ENCODE measurements at regions not wholly inside any gene's neighbourhood (a gene's known extent, or its start where the extent isn't known, plus 50 kb on each side); places are given as distances from the start of the nearest gene placed in this dataset.
"Not testable (repeated sequence)": the region's sequence is repeated elsewhere in the genome, so short reads cannot be mapped to it uniquely, and the experiment has no call there.

DNA sequence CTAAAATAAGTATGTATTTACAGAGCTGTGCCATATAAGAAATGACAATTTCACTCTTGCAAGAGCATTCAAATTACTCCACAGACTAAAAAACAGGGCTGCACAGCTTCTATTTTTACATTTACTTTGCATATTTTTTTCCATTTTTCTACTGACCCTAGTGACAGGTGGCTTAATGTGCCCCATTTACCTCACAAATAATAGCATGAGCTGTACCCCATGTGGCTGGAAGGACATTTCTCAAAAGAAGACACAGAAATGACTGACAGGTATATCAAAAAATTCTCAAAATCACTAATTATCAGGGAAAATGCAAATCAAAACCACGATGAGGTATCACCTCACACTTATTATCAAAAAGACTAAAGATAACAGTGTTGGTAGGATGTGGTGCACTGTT, 1128.6 kb downstream of the SLC16A7 start:
- no peak for TF ChIP-seq EZH2phosphoT487 (IDR thresholded peaks at IDR 0.05; ENCODE audit: insufficient read depth, low read depth)
- TF ChIP-seq EZH2 (IDR thresholded peaks at IDR 0.05; ENCODE audit: insufficient read depth, poor library complexity, severe bottlenecking) = no peak
- Histone ChIP-seq H3K9me2 (ENCODE audit: insufficient read depth) (no peaks in the 10 kb centered on the region), H3K27me3 (replicated peaks; ENCODE audit: insufficient read depth) (no peaks in the 10 kb centered on the region), H4K20me1 (ENCODE audit: insufficient read depth) (no peaks in the 10 kb centered on the region), H3K4me3 (no peak overlapping the region), H3K4me1 (ENCODE audit: insufficient read depth) (no peaks in the 10 kb centered on the region), H3K27ac (no peak overlapping the region), H3K79me2 (ENCODE audit: insufficient read depth) (no peaks in the 10 kb centered on the region), H3K9ac (no peak overlapping the region), H3K36me3 (ENCODE audit: low read depth) (no peaks in the 10 kb centered on the region), H3K9me3 (ENCODE audit: low read depth) (no peaks in the 10 kb centered on the region), H2AFZ (no peak overlapping the region), H3K4me2 (ENCODE audit: unreplicated experiment) (no peak overlapping the region), H3F3A (ENCODE audit: insufficient read depth) (no peaks in the 10 kb centered on the region)
- WGBS, 2 experiments (ENCODE audit: low coverage in 1 of 2, low lambda C conversion rate in 2 of 2, missing lambda C conversion rate in 2 of 2) = 0 to 5% methylated on average over 1 of the region's 1 CpG
- in situ Hi-C loops (cut with MboI) = no loop called here
- DNase-seq = no peak

DNA sequence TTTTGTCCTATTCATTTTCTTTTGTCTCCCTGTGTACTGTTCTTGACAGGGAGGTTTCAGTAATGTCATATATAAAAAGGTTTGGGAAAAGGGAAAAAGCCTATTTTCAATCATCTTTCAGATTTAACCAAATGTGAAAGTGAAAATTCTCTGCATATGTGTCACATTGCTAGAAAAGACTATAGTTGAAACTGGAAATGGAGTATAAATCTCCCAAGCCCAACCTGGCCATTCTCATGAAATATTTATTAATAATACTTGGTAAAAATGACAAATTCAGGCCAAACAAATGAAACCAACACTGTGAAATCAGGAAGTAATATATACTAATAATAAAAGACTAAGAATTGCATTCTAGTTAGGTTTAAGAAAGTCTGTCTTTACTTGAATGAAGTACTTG, 1129.2 kb downstream of the SLC16A7 start:
- TF ChIP-seq EZH2phosphoT487 (IDR thresholded peaks at IDR 0.05; ENCODE audit: insufficient read depth, low read depth) (no peak), EZH2 (IDR thresholded peaks at IDR 0.05; ENCODE audit: insufficient read depth, poor library complexity, severe bottlenecking) (no peak)
- no peak overlapping the region for H3K9ac ChIP-seq
- no peaks in the 10 kb centered on the region for H3K9me3 ChIP-seq (ENCODE audit: low read depth)
- no peaks in the 10 kb centered on the region for H3K79me2 ChIP-seq (ENCODE audit: insufficient read depth)
- H3K4me2 ChIP-seq (ENCODE audit: unreplicated experiment) = no peak overlapping the region
- H3K27ac ChIP-seq = no peak overlapping the region
- in situ Hi-C loops (cut with MboI) = no loop called here
- H3F3A ChIP-seq (ENCODE audit: insufficient read depth) = no peaks in the 10 kb centered on the region
- no peaks in the 10 kb centered on the region for H3K4me1 ChIP-seq (ENCODE audit: insufficient read depth)
- H4K20me1 ChIP-seq (ENCODE audit: insufficient read depth) = no peaks in the 10 kb centered on the region
- no peak overlapping the region for H2AFZ ChIP-seq
- no peaks in the 10 kb centered on the region for H3K27me3 ChIP-seq (replicated peaks; ENCODE audit: insufficient read depth)
- no peaks in the 10 kb centered on the region for H3K36me3 ChIP-seq (ENCODE audit: low read depth)
- no peak for DNase-seq
- H3K9me2 ChIP-seq (ENCODE audit: insufficient read depth) = no peaks in the 10 kb centered on the region
- H3K4me3 ChIP-seq = no peak overlapping the region

DNA sequence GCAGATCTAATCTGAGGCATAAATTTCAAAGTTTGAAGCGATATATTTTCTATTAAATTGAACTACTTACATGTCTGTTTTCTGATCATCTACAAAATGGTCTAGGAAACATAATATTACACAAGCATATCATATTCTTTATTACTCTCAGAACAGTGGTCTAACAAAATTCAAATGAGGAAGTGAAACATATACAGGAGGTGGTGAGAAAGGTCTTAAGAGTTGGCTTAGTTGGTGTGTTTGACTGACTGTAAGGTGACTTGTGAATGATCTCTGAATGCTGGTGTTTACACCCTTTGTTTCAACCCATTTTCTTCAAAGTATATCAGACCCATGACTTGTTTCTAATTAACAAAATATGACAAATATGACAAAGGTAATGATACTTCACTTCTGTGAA, 1156.8 kb downstream of the SLC16A7 start:
- no peaks in the 10 kb centered on the region for H3K36me3 ChIP-seq (ENCODE audit: low read depth)
- no peak overlapping the region for H3K4me3 ChIP-seq
- H2AFZ ChIP-seq = no peak overlapping the region
- no peak overlapping the region for H3K9ac ChIP-seq
- H3K4me2 ChIP-seq (ENCODE audit: unreplicated experiment) = no peak overlapping the region
- H3F3A ChIP-seq (ENCODE audit: insufficient read depth) = no peaks in the 10 kb centered on the region
- H3K27me3 ChIP-seq (replicated peaks; ENCODE audit: insufficient read depth) = no peaks in the 10 kb centered on the region
- no peak for DNase-seq
- no peaks in the 10 kb centered on the region for H3K4me1 ChIP-seq (ENCODE audit: insufficient read depth)
- TF ChIP-seq EZH2phosphoT487 (IDR thresholded peaks at IDR 0.05; ENCODE audit: insufficient read depth, low read depth) (no peak), EZH2 (IDR thresholded peaks at IDR 0.05; ENCODE audit: insufficient read depth, poor library complexity, severe bottlenecking) (no peak)
- no peaks in the 10 kb centered on the region for H4K20me1 ChIP-seq (ENCODE audit: insufficient read depth)
- no peaks in the 10 kb centered on the region for H3K9me2 ChIP-seq (ENCODE audit: insufficient read depth)
- no peak overlapping the region for H3K27ac ChIP-seq
- H3K9me3 ChIP-seq (ENCODE audit: low read depth) = no peaks in the 10 kb centered on the region
- in situ Hi-C loops (cut with MboI) = no loop called here
- no peaks in the 10 kb centered on the region for H3K79me2 ChIP-seq (ENCODE audit: insufficient read depth)
- 52 to 53% methylated on average over 1 of the region's 1 CpG for WGBS, 2 experiments (ENCODE audit: low coverage in 1 of 2, low lambda C conversion rate in 2 of 2, missing lambda C conversion rate in 2 of 2)

- in situ Hi-C loops (cut with MboI) = no loop called here
- Histone ChIP-seq H3K4me2 (ENCODE audit: unreplicated experiment) (no peak overlapping the region), H3K9ac (no peak overlapping the region), H3K9me2 (ENCODE audit: insufficient read depth) (no peaks in the 10 kb centered on the region), H3F3A (ENCODE audit: insufficient read depth) (no peaks in the 10 kb centered on the region), H4K20me1 (ENCODE audit: insufficient read depth) (no peaks in the 10 kb centered on the region), H3K27ac (no peak overlapping the region), H3K4me1 (ENCODE audit: insufficient read depth) (no peaks in the 10 kb centered on the region), H3K27me3 (replicated peaks; ENCODE audit: insufficient read depth) (no peaks in the 10 kb centered on the region), H3K36me3 (ENCODE audit: low read depth) (no peaks in the 10 kb centered on the region), H3K4me3 (no peak overlapping the region), H3K79me2 (ENCODE audit: insufficient read depth) (no peaks in the 10 kb centered on the region), H3K9me3 (ENCODE audit: low read depth) (peaks cover 3% of the 10 kb centered on the region), H2AFZ (no peak overlapping the region)
- WGBS, 2 experiments (ENCODE audit: low coverage in 1 of 2, low lambda C conversion rate in 2 of 2, missing lambda C conversion rate in 2 of 2) = 0 to 7% methylated on average over 1 of the region's 1 CpG
- no peak for DNase-seq
- TF ChIP-seq EZH2phosphoT487 (IDR thresholded peaks at IDR 0.05; ENCODE audit: insufficient read depth, low read depth) (no peak), EZH2 (IDR thresholded peaks at IDR 0.05; ENCODE audit: insufficient read depth, poor library complexity, severe bottlenecking) (no peak)
Observed at GRCh38 chr12:60758224-60758623, 1162.4 kb downstream of the SLC16A7 start.

DNA sequence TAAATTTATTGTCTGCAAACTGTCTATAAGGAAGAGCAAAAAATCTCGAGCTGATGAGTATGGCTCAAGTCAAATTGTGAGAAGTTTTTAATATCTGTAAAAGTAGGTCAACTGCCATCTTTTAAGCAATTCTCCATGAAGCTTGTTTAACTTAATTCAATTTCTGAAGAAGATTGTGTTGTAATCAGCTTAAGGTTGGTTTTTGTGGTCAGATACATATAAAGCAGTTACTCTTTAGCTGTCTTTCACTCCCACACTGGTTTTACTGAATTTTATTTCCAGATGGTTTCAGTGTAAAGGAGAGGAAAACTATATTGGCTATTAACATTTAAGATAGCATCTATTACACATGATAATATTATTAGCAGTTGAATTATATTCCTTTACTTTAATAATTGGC, 1165.1 kb downstream of the SLC16A7 start:
- H3K27ac ChIP-seq = no peak overlapping the region
- H3K9me3 ChIP-seq (ENCODE audit: low read depth) = peaks cover 3% of the 10 kb centered on the region
- H3K4me1 ChIP-seq (ENCODE audit: insufficient read depth) = no peaks in the 10 kb centered on the region
- no peak overlapping the region for H3K9ac ChIP-seq
- no peak overlapping the region for H3K4me3 ChIP-seq
- TF ChIP-seq EZH2 (IDR thresholded peaks at IDR 0.05; ENCODE audit: insufficient read depth, poor library complexity, severe bottlenecking) (no peak), EZH2phosphoT487 (IDR thresholded peaks at IDR 0.05; ENCODE audit: insufficient read depth, low read depth) (no peak)
- no peak for DNase-seq
- no peaks in the 10 kb centered on the region for H4K20me1 ChIP-seq (ENCODE audit: insufficient read depth)
- H3K36me3 ChIP-seq (ENCODE audit: low read depth) = no peaks in the 10 kb centered on the region
- in situ Hi-C loops (cut with MboI) = no loop called here
- H3K9me2 ChIP-seq (ENCODE audit: insufficient read depth) = no peaks in the 10 kb centered on the region
- 3 to 9% methylated on average over 1 of the region's 1 CpG for WGBS, 2 experiments (ENCODE audit: low coverage in 1 of 2, low lambda C conversion rate in 2 of 2, missing lambda C conversion rate in 2 of 2)
- H2AFZ ChIP-seq = no peak overlapping the region
- H3K27me3 ChIP-seq (replicated peaks; ENCODE audit: insufficient read depth) = no peaks in the 10 kb centered on the region
- no peak overlapping the region for H3K4me2 ChIP-seq (ENCODE audit: unreplicated experiment)
- no peaks in the 10 kb centered on the region for H3K79me2 ChIP-seq (ENCODE audit: insufficient read depth)
- H3F3A ChIP-seq (ENCODE audit: insufficient read depth) = no peaks in the 10 kb centered on the region

DNA sequence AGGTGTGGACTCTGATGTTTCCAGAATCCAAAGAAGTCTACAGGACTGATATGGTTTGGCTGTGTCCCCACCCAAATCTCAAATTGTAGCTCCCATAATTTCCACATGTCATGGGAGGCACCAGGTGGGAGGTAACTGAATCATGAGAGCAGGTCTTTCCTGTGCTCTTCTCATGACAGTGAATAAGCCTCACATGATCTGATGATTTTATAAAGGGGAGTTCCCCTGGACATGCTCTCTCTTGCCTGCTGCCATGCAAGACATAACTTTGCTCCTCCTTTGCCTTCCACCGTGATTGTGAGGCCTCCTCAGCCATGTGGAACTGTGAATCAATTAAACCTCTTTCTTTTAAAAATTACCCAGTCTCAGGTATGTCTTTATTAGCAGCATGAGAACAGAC, 1205.3 kb downstream of the SLC16A7 start:
- H3K36me3 ChIP-seq (ENCODE audit: low read depth); H4K20me1 ChIP-seq (ENCODE audit: insufficient read depth); H3K9ac ChIP-seq; H3K4me1 ChIP-seq (ENCODE audit: insufficient read depth); H3K4me3 ChIP-seq; H3K9me2 ChIP-seq (ENCODE audit: insufficient read depth); H3F3A ChIP-seq (ENCODE audit: insufficient read depth); DNase-seq; H3K4me2 ChIP-seq (ENCODE audit: unreplicated experiment); H2AFZ ChIP-seq; H3K9me3 ChIP-seq (ENCODE audit: low read depth); H3K27ac ChIP-seq; in situ Hi-C loops (cut with MboI); H3K79me2 ChIP-seq (ENCODE audit: insufficient read depth); H3K27me3 ChIP-seq (replicated peaks; ENCODE audit: insufficient read depth): not testable (repeated sequence)
- 0% methylated on average over 1 of the region's 1 CpG for WGBS, 2 experiments (ENCODE audit: low coverage in 1 of 2, low lambda C conversion rate in 2 of 2, missing lambda C conversion rate in 2 of 2)
